ENCODE measurements at regions not wholly inside any gene's neighbourhood (a gene's known extent, or its start where the extent isn't known, plus 50 kb on each side); places are given as distances from the start of the nearest gene placed in this dataset.

- DNase-seq (ENCODE audit: extremely low spot score in 2 of 2) = no peak
- H3K9me3 ChIP-seq = peaks cover 12% of the 10 kb centered on the region
- no peak overlapping the region for H3K4me3 ChIP-seq
- no peak for TF ChIP-seq POLR2AphosphoS5 (IDR thresholded peaks at IDR 0.05; ENCODE audit: insufficient read depth in 1 of 2, low read depth in 1 of 2)
- TF ChIP-seq CTCF (IDR thresholded peaks at IDR 0.05) = no peak
- H3K27ac ChIP-seq = no peak overlapping the region
- no peaks in the 10 kb centered on the region for H3K27me3 ChIP-seq
- intact Hi-C loops (cut with DNase I) = no loop called here
- H3K36me3 ChIP-seq = no peaks in the 10 kb centered on the region
- no peaks in the 10 kb centered on the region for H3K4me1 ChIP-seq
Measured at GRCh38 chr10:80996615-80997193, 459.0 kb downstream of the SH2D4B start.

GRCh38 chr10:81000781-81001180, 463.1 kb downstream of the SH2D4B start:
- Histone ChIP-seq H3K9me3 (no peaks in the 10 kb centered on the region), H3K36me3 (no peaks in the 10 kb centered on the region), H3K27me3 (no peaks in the 10 kb centered on the region), H3K4me3 (no peak overlapping the region), H3K27ac (no peak overlapping the region), H3K4me1 (no peaks in the 10 kb centered on the region)
- TF ChIP-seq POLR2A (IDR thresholded peaks at IDR 0.05) = no peak
- TF ChIP-seq CTCF (IDR thresholded peaks at IDR 0.05) = no peak
- TF ChIP-seq POLR2AphosphoS5 (IDR thresholded peaks at IDR 0.05; ENCODE audit: insufficient read depth in 1 of 2, low read depth in 1 of 2) = no peak
- intact Hi-C loops (cut with DNase I) = no loop called here
- DNase-seq (ENCODE audit: extremely low spot score in 2 of 2) = no peak

GRCh38 chr10:81002382-81002781, 464.7 kb downstream of the SH2D4B start:
- DNase-seq (ENCODE audit: extremely low spot score in 2 of 2) = no peak
- no peak for TF ChIP-seq CTCF (IDR thresholded peaks at IDR 0.05)
- no peak for TF ChIP-seq POLR2AphosphoS5 (IDR thresholded peaks at IDR 0.05; ENCODE audit: insufficient read depth in 1 of 2, low read depth in 1 of 2)
- TF ChIP-seq POLR2A (IDR thresholded peaks at IDR 0.05) = no peak
- intact Hi-C loops (cut with DNase I) = no loop called here
- Histone ChIP-seq H3K4me3 (no peak overlapping the region), H3K27ac (no peak overlapping the region), H3K9me3 (no peaks in the 10 kb centered on the region), H3K36me3 (no peaks in the 10 kb centered on the region), H3K4me1 (no peaks in the 10 kb centered on the region), H3K27me3 (no peaks in the 10 kb centered on the region)

GRCh38 chr10:81007872-81008271, 470.2 kb downstream of the SH2D4B start:
- intact Hi-C loops (cut with DNase I) = no loop called here
- Histone ChIP-seq H3K4me3 (no peak overlapping the region), H3K4me1 (no peaks in the 10 kb centered on the region), H3K9me3 (no peaks in the 10 kb centered on the region), H3K27ac (no peak overlapping the region), H3K36me3 (no peaks in the 10 kb centered on the region), H3K27me3 (no peaks in the 10 kb centered on the region)
- TF ChIP-seq CTCF (IDR thresholded peaks at IDR 0.05) (no peak), POLR2A (IDR thresholded peaks at IDR 0.05) (no peak), POLR2AphosphoS5 (IDR thresholded peaks at IDR 0.05; ENCODE audit: insufficient read depth in 1 of 2, low read depth in 1 of 2) (no peak)
- no peak for DNase-seq (ENCODE audit: extremely low spot score in 2 of 2)

GRCh38 chr10:81008726-81009125, 471.0 kb downstream of the SH2D4B start:
- Histone ChIP-seq H3K4me3 (no peak overlapping the region), H3K36me3 (no peaks in the 10 kb centered on the region), H3K27ac (no peak overlapping the region), H3K27me3 (no peaks in the 10 kb centered on the region), H3K4me1 (peaks cover 4% of the 10 kb centered on the region), H3K9me3 (no peaks in the 10 kb centered on the region)
- intact Hi-C loops (cut with DNase I) = no loop called here
- DNase-seq (ENCODE audit: extremely low spot score in 2 of 2) = no peak
- no peak for TF ChIP-seq CTCF (IDR thresholded peaks at IDR 0.05)
- TF ChIP-seq POLR2AphosphoS5 (IDR thresholded peaks at IDR 0.05; ENCODE audit: insufficient read depth in 1 of 2, low read depth in 1 of 2) = no peak
- no peak for TF ChIP-seq POLR2A (IDR thresholded peaks at IDR 0.05)
